Left ventricle myocardium inferior (tissue), 1 donor: ENCODE measurements at regions not wholly inside any gene's neighbourhood (a gene's known extent, or its start where the extent isn't known, plus 50 kb on each side); places are given as distances from the start of the nearest gene placed in this dataset.

ENCODE experiments used
- DNase-seq: peaks from one replicate; pipeline ENCODE4 v3.0.0-alpha.2; 2020
- H3K27ac ChIP-seq: fragments of 200-600 bp; replicated peaks from 2 replicates; pipeline ENCODE4 v1.8.0; 2021
- H3K27me3 ChIP-seq: fragments of 200-600 bp; 2 replicates; pipeline ENCODE4 v1.8.0; 2021; ENCODE audit warnings: low read depth
- H3K36me3 ChIP-seq: fragments of 200-600 bp; 2 replicates; pipeline ENCODE4 v1.8.0; 2021
- H3K4me1 ChIP-seq: fragments of 200-600 bp; 2 replicates; pipeline ENCODE4 v1.8.0; 2021
- H3K4me3 ChIP-seq: fragments of 200-600 bp; 2 replicates; pipeline ENCODE4 v1.8.0; 2021; ENCODE audit warnings: mild to moderate bottlenecking, moderate library complexity
- H3K9me3 ChIP-seq: fragments of 200-600 bp; replicated peaks from 2 replicates; pipeline ENCODE4 v1.8.0; 2021
- intact Hi-C: fragments of 100-400 bp; cut with micrococcal nuclease; formaldehyde crosslinking; loops from one replicate; pipeline ENCODE4 v1.11.0; 2022
- TF ChIP-seq, protein P1 (sequence below): fragments of 200-600 bp; IDR thresholded peaks from 2 replicates; pipeline ENCODE4 v1.8.0; 2021; ENCODE audit warnings: antibody characterized with exemption, mild to moderate bottlenecking, borderline replicate concordance
- donor health status: DM: no; HTN: yes; CAD: no; lungs with severe emphysema.

DNA sequence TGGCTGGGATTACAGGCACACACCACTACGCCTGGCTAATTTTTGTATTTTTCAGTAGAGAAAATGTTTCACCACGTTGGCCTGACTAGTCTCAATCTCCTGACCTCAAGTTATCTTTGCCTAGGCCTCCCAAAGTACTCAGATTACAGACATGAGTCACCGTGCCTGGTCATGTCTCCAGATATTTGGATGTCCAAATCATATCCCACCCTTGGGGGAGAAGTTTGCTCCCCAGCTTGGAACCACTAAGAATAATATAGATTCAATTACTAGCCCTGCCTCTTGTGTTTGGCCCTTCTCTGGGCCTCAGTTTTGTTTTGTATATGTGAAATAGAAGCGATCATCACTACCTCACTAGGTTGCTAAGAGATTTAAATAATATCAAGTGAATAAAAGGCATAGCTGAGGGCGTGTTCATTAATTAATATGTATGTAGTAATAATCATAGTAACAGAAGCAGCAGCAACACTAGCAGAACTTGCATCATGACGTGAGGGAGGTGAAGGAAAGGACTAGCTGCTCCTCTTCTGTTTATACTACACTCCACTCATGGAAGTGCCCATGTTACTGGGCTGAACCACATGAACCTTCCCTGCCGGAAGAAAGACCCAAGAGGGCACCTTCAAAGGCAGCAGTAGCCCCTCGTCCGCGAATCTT is 253.6 kb upstream of the XYLT1 start:
- Histone ChIP-seq H3K36me3 (no peaks in the 10 kb centered on the region), H3K27ac (no peak overlapping the region), H3K4me3 (no peak overlapping the region), H3K27me3 (peaks cover 9% of the 10 kb centered on the region), H3K9me3 (no peaks in the 10 kb centered on the region), H3K4me1 (no peaks in the 10 kb centered on the region)
- TF ChIP-seq, protein P1, sequence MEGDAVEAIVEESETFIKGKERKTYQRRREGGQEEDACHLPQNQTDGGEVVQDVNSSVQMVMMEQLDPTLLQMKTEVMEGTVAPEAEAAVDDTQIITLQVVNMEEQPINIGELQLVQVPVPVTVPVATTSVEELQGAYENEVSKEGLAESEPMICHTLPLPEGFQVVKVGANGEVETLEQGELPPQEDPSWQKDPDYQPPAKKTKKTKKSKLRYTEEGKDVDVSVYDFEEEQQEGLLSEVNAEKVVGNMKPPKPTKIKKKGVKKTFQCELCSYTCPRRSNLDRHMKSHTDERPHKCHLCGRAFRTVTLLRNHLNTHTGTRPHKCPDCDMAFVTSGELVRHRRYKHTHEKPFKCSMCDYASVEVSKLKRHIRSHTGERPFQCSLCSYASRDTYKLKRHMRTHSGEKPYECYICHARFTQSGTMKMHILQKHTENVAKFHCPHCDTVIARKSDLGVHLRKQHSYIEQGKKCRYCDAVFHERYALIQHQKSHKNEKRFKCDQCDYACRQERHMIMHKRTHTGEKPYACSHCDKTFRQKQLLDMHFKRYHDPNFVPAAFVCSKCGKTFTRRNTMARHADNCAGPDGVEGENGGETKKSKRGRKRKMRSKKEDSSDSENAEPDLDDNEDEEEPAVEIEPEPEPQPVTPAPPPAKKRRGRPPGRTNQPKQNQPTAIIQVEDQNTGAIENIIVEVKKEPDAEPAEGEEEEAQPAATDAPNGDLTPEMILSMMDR: no peak
- DNase-seq: no peak
- intact Hi-C loops: no loop called here

DNA sequence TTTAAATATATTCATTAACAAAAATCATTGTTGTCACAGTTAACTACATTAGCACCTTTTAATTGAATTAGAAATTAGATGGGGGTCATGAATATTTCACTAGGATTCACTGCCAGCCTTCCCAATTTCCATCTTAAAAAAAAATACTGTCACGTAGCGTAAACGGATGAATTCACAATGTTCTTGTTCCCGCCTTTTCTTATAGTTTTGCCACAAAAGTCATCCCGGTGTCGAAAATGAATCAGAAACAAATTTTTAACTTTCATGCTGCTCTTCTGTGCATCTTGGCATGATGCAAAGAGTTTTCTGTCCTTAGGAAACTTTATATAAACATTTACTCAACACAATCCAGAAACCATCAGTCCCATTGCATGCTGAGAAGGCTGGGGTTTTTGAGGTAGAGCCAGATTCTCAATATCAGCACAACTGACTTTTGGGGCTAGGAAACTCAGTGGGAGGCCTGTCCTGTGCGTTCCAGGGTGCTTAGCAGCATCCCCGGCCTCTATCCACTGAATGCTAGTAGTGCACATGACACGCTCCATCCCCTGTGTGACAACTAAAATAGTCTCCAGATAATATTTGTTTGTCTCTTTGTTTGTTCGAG is 252.9 kb upstream of the XYLT1 start:
- no peaks in the 10 kb centered on the region for H3K36me3 ChIP-seq
- H3K4me3 ChIP-seq: no peak overlapping the region
- intact Hi-C loops: no loop called here
- peaks cover 13% of the 10 kb centered on the region for H3K27me3 ChIP-seq
- no peak for DNase-seq
- no peaks in the 10 kb centered on the region for H3K9me3 ChIP-seq
- H3K27ac ChIP-seq: no peak overlapping the region
- TF ChIP-seq, protein P1: no peak
- no peaks in the 10 kb centered on the region for H3K4me1 ChIP-seq

DNA sequence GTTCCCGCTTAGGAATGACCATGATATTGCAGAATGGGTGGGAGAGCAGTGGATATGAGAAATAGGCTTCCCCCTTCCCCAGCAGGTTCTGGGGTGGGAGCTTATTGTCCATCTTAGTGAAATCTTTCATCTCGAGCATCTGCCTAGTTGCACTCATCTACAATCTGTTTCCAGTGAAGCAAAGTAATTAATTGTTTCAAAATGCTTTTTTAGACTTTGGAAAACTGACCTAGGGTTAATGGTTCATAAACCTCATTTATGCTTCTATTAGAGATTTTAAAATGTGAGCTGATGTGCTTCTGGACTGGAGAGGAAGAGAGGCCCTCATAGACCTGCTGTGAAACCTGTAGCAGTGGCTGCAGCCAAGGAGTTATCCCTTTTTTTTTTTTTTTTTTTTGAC is 247.7 kb upstream of the XYLT1 start:
- peaks cover 30% of the 10 kb centered on the region for H3K9me3 ChIP-seq
- H3K4me3 ChIP-seq: no peak overlapping the region
- peaks cover 15% of the 10 kb centered on the region for H3K27me3 ChIP-seq
- no peaks in the 10 kb centered on the region for H3K4me1 ChIP-seq
- DNase-seq: no peak
- TF ChIP-seq, protein P1: no peak
- H3K36me3 ChIP-seq: no peaks in the 10 kb centered on the region
- no peak overlapping the region for H3K27ac ChIP-seq
- intact Hi-C loops: no loop called here

DNA sequence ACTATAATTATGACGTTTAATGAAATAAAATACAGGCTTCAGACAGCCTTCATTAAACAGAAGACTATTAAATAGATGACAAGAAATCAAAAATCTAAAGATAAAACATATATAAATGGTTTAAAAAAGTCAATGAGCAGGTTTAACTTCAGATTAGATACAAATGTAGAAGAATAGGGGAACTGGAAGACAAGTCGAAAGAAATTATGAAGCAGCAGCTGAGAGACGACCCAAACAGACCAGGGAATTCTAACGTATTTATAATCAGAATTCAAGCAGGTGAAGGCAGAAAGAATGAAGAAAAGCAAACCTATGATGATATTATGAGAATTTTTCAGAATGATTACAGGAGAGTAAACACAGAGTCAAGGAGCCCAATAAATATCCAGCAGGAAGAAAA is 235.1 kb upstream of the XYLT1 start:
- no peaks in the 10 kb centered on the region for H3K36me3 ChIP-seq
- intact Hi-C loops: no loop called here
- H3K4me3 ChIP-seq: no peak overlapping the region
- TF ChIP-seq, protein P1: no peak
- H3K27me3 ChIP-seq: peaks cover under 1% of the 10 kb centered on the region
- H3K27ac ChIP-seq: no peak overlapping the region
- no peaks in the 10 kb centered on the region for H3K4me1 ChIP-seq
- peaks cover 7% of the 10 kb centered on the region for H3K9me3 ChIP-seq
- no peak for DNase-seq

DNA sequence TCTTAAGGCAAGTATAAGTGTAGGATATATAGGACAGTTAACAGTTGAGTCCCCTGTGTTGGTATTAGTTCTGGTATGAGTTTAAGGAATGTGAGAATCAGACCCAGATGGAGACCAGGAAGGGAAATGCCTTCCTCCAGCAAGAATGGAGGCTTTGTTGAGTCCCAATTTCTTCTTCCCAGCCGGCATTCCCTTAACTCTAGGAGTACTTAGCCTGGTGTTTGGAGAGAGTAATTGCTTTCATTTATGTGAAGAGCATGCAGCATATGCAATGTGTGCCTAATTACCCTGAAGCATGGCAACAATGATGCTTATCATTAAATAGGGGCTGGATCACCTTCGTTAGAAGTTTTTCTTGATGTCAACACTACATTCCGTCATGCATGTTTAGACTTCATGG is 225.9 kb upstream of the XYLT1 start:
- intact Hi-C loops: no loop called here
- DNase-seq: no peak
- Histone ChIP-seq H3K9me3 (no peaks in the 10 kb centered on the region), H3K4me3 (no peak overlapping the region), H3K36me3 (no peaks in the 10 kb centered on the region), H3K27ac (no peak overlapping the region), H3K27me3 (peaks cover 32% of the 10 kb centered on the region), H3K4me1 (no peaks in the 10 kb centered on the region)
- TF ChIP-seq, protein P1: no peak
